ENCODE measurements at regions not wholly inside any gene's neighbourhood (a gene's known extent, or its start where the extent isn't known, plus 50 kb on each side); places are given as distances from the start of the nearest gene placed in this dataset.

DNA sequence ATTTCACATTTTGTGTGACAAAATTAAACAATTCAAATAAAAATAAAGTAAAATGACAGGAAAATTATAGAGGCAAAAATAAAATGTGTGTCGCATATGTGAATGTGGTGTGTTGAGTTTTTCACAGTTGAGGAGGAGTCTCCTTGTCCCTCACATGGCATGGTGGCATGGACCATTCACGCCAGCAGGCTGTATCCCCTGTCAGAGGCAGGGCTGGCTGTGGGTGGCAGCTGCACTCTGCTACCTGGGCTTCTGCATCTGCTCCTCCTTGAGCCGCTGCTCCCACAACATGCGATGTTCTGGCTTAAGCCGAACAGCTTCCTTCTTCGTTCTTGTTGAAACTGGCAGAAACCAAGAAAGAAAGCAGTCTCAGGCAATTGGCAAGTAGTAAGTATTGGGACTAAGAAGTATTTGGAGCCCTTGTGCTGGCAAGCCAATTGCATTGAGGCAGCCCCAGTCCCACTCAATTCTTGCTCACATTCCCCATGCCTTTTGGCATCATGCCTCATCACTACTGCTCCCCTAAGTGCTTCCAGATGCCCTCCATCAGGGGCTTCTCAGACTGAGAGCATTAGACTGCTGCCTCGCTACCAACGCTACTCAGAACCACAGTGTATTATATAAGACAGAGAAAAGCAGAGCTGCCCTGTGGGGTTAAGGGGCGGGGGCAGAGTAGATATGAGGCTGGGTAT, 177.9 kb upstream of the NABP1 start:
- TF ChIP-seq, protein P1, sequence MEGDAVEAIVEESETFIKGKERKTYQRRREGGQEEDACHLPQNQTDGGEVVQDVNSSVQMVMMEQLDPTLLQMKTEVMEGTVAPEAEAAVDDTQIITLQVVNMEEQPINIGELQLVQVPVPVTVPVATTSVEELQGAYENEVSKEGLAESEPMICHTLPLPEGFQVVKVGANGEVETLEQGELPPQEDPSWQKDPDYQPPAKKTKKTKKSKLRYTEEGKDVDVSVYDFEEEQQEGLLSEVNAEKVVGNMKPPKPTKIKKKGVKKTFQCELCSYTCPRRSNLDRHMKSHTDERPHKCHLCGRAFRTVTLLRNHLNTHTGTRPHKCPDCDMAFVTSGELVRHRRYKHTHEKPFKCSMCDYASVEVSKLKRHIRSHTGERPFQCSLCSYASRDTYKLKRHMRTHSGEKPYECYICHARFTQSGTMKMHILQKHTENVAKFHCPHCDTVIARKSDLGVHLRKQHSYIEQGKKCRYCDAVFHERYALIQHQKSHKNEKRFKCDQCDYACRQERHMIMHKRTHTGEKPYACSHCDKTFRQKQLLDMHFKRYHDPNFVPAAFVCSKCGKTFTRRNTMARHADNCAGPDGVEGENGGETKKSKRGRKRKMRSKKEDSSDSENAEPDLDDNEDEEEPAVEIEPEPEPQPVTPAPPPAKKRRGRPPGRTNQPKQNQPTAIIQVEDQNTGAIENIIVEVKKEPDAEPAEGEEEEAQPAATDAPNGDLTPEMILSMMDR (IDR thresholded peaks at IDR 0.05), result no peak
- no peak for TF ChIP-seq POLR2A (IDR thresholded peaks at IDR 0.05)

Data from thyroid gland (tissue), 4 donors.